Endothelial cell of umbilical vein (primary cell): ENCODE measurements at regions not wholly inside any gene's neighbourhood (a gene's known extent, or its start where the extent isn't known, plus 50 kb on each side); places are given as distances from the start of the nearest gene placed in this dataset.

ENCODE experiments used
- EZH2 ChIP-seq: IDR thresholded peaks from 2 replicates; pipeline ENCODE4 v1.6.1; 2012; ENCODE audit warnings: borderline replicate concordance, low read depth, mild to moderate bottlenecking, moderate library complexity, low read length, inconsistent platforms; ENCODE audit not compliant: severe bottlenecking
- FOS ChIP-seq: IDR thresholded peaks from 2 replicates; pipeline ENCODE4 v1.6.1; 2011; ENCODE audit warnings: mild to moderate bottlenecking, low read length, moderate library complexity, borderline replicate concordance; ENCODE audit not compliant: insufficient read depth
- MYC ChIP-seq: IDR thresholded peaks from one replicate; pipeline ENCODE4 v1.6.1; 2011; ENCODE audit warnings: mild to moderate bottlenecking, low read depth, low read length
- POLR2A ChIP-seq: IDR thresholded peaks from 2 replicates; pipeline ENCODE4 v1.6.1; 2012; ENCODE audit warnings: low read depth, mild to moderate bottlenecking, control low read depth, low read length
- POLR2AphosphoS5 ChIP-seq: IDR thresholded peaks from 2 replicates; pipeline ENCODE4 v1.6.1; 2012; ENCODE audit warnings: low read depth, mild to moderate bottlenecking, control low read depth, low read length, moderate library complexity; ENCODE audit not compliant: insufficient read depth
- TF ChIP-seq, protein P1 (sequence below), 2 donors: IDR thresholded peaks; 1 replicate in 1 of 2; 2 replicates in 1 of 2; pipeline ENCODE4 v1.5.1; 2011; ENCODE audit warnings: low read length in 2 of 2, mild to moderate bottlenecking in 2 of 2, moderate library complexity in 2 of 2, control low read depth in 1 of 2, inconsistent platforms in 1 of 2, low read depth in 1 of 2; ENCODE audit not compliant: insufficient read depth in 1 of 2; ENCODE audit errors: extremely low read depth in 1 of 2

DNA sequence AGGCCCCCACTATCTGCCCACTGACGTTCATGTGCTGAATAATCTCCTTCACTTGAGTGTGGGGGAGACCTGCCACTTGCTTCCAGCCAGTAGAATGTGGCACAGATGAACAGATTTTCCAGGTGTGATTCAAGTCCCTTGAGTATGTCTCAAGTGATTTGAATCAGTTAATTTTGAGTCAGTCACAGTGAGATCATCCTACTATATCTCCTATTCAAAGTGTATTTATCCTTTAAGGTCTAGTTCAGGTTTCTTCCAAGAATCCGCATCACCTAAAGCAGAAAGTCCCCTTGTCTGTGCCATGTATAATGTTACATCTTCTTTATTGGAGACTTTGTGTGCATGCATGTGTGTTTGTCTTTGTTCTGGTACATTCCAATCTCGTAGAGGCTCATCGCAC is 208.3 kb upstream of the DAB2 start:
- TF ChIP-seq, protein P1, sequence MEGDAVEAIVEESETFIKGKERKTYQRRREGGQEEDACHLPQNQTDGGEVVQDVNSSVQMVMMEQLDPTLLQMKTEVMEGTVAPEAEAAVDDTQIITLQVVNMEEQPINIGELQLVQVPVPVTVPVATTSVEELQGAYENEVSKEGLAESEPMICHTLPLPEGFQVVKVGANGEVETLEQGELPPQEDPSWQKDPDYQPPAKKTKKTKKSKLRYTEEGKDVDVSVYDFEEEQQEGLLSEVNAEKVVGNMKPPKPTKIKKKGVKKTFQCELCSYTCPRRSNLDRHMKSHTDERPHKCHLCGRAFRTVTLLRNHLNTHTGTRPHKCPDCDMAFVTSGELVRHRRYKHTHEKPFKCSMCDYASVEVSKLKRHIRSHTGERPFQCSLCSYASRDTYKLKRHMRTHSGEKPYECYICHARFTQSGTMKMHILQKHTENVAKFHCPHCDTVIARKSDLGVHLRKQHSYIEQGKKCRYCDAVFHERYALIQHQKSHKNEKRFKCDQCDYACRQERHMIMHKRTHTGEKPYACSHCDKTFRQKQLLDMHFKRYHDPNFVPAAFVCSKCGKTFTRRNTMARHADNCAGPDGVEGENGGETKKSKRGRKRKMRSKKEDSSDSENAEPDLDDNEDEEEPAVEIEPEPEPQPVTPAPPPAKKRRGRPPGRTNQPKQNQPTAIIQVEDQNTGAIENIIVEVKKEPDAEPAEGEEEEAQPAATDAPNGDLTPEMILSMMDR (IDR thresholded peaks at IDR 0.05; ENCODE audit: extremely low read depth in 1 of 2, insufficient read depth in 1 of 2, low read depth in 1 of 2, low read length in 2 of 2), result no peak
- TF ChIP-seq POLR2A, result no peak
- no peak for TF ChIP-seq EZH2
- no peak for TF ChIP-seq POLR2AphosphoS5
- TF ChIP-seq FOS, result no peak
- TF ChIP-seq MYC, result no peak
